ENCODE measurements at regions not wholly inside any gene's neighbourhood (a gene's known extent, or its start where the extent isn't known, plus 50 kb on each side); places are given as distances from the start of the nearest gene placed in this dataset.

GRCh38 chr4:62457356-62457755 is 1257.2 kb downstream of the ADGRL3 start:
- Mint-ChIP-seq H3K27me3 (ENCODE audit: low read depth) (no peaks in the 10 kb centered on the region), H3K9me3 (no peaks in the 10 kb centered on the region), H3K4me3 (no peak overlapping the region), H3K4me1 (peaks cover 7% of the 10 kb centered on the region in 2 experiments), H3K27ac (no peak overlapping the region; a peak in 1 of 7 replicates), H3K36me3 (ENCODE audit: insufficient read depth in 1 of 3, low read depth in 3 of 3) (no peaks in the 10 kb centered on the region)
- Histone ChIP-seq H3K23me2 (ENCODE audit: insufficient read length, low read depth, low read length, poor library complexity, severe bottlenecking) (no peaks in the 10 kb centered on the region), H2BK20ac (ENCODE audit: low read depth, low read length, poor library complexity, severe bottlenecking) (no peak overlapping the region), H3K14ac (ENCODE audit: insufficient read depth, low read length) (no peak overlapping the region), H4K91ac (ENCODE audit: insufficient read length, low read depth, low read length) (no peak overlapping the region), H3K4me1 (ENCODE audit: insufficient read depth, low read length) (no peaks in the 10 kb centered on the region), H3K4me2 (ENCODE audit: insufficient read depth, insufficient read length, low read length) (no peak overlapping the region), H4K20me1 (ENCODE audit: control insufficient read depth, insufficient read depth, insufficient read length) (no peaks in the 10 kb centered on the region), H3K79me1 (ENCODE audit: insufficient read depth, low read depth, low read length, poor library complexity, severe bottlenecking) (no peaks in the 10 kb centered on the region), H3K18ac (ENCODE audit: insufficient read length, low read depth, low read length) (no peak overlapping the region), H2BK12ac (ENCODE audit: insufficient read length, low read depth, low read length) (no peak overlapping the region), H2BK15ac (ENCODE audit: low read depth, low read length) (no peak overlapping the region), H2BK5ac (ENCODE audit: insufficient read length, low read length) (no peak overlapping the region), H4K8ac (replicated peaks; ENCODE audit: insufficient read length, low read depth, low read length) (no peak overlapping the region), H3K27ac (ENCODE audit: insufficient read length, low read depth, low read length) (no peak overlapping the region), H3T11ph (ENCODE audit: low read length) (no peak overlapping the region), H4K5ac (ENCODE audit: insufficient read length, low read depth, low read length) (no peak overlapping the region), H2AFZ (ENCODE audit: low read length) (no peak overlapping the region), H3K4ac (ENCODE audit: low read depth, low read length) (no peak overlapping the region), H2BK120ac (ENCODE audit: low read depth, low read length, poor library complexity, severe bottlenecking) (no peak overlapping the region), H3K27me3 (ENCODE audit: insufficient read depth, low read length) (no peaks in the 10 kb centered on the region), H2AK5ac (ENCODE audit: insufficient read length, low read length) (no peak overlapping the region), H3K79me2 (ENCODE audit: insufficient read depth, low read length) (no peaks in the 10 kb centered on the region), H3K23ac (ENCODE audit: insufficient read length, low read depth, low read length) (no peak overlapping the region), H3K9me3 (ENCODE audit: control insufficient read depth, low read depth, low read length) (no peaks in the 10 kb centered on the region), H3K56ac (ENCODE audit: insufficient read length, low read depth, low read length) (no peak overlapping the region), H3K9ac (ENCODE audit: extremely low read depth, insufficient read length, low read length) (no peak overlapping the region)
- DNase-seq = no peak
- no CpG with 5 or more reads among the region's 5 CpGs for WGBS (ENCODE audit: extremely low coverage, insufficient read length, low lambda C conversion rate)
- TF ChIP-seq, protein P1, sequence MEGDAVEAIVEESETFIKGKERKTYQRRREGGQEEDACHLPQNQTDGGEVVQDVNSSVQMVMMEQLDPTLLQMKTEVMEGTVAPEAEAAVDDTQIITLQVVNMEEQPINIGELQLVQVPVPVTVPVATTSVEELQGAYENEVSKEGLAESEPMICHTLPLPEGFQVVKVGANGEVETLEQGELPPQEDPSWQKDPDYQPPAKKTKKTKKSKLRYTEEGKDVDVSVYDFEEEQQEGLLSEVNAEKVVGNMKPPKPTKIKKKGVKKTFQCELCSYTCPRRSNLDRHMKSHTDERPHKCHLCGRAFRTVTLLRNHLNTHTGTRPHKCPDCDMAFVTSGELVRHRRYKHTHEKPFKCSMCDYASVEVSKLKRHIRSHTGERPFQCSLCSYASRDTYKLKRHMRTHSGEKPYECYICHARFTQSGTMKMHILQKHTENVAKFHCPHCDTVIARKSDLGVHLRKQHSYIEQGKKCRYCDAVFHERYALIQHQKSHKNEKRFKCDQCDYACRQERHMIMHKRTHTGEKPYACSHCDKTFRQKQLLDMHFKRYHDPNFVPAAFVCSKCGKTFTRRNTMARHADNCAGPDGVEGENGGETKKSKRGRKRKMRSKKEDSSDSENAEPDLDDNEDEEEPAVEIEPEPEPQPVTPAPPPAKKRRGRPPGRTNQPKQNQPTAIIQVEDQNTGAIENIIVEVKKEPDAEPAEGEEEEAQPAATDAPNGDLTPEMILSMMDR (conservative IDR thresholded peaks at IDR 0.05) = no peak

Data from H9 (cell line).